IPS-18a (cell line): ENCODE measurements at regions not wholly inside any gene's neighbourhood (a gene's known extent, or its start where the extent isn't known, plus 50 kb on each side); places are given as distances from the start of the nearest gene placed in this dataset.

ENCODE experiments used
- H3K27ac ChIP-seq: one replicate; pipeline ENCODE4 v1.5.1; 2013; ENCODE audit warnings: low read length
- H3K27me3 ChIP-seq: one replicate; pipeline ENCODE4 v1.6.1; 2013; ENCODE audit warnings: mild to moderate bottlenecking, low read length; ENCODE audit not compliant: control insufficient read depth, insufficient read depth
- H3K36me3 ChIP-seq: one replicate; pipeline ENCODE4 v1.6.1; 2013; ENCODE audit warnings: low read depth, low read length; ENCODE audit not compliant: control insufficient read depth
- H3K4me1 ChIP-seq: one replicate; pipeline ENCODE4 v1.6.1; 2013; ENCODE audit warnings: low read depth, low read length; ENCODE audit not compliant: control insufficient read depth
- H3K4me3 ChIP-seq: one replicate; pipeline ENCODE4 v1.5.1; 2013; ENCODE audit warnings: low read length
- H3K9ac ChIP-seq: one replicate; pipeline ENCODE4 v1.6.1; 2013; ENCODE audit warnings: mild to moderate bottlenecking, low read length, moderate library complexity
- H3K9me3 ChIP-seq: one replicate; pipeline ENCODE4 v1.6.1; 2013; ENCODE audit warnings: low read depth, low read length; ENCODE audit not compliant: control insufficient read depth

DNA sequence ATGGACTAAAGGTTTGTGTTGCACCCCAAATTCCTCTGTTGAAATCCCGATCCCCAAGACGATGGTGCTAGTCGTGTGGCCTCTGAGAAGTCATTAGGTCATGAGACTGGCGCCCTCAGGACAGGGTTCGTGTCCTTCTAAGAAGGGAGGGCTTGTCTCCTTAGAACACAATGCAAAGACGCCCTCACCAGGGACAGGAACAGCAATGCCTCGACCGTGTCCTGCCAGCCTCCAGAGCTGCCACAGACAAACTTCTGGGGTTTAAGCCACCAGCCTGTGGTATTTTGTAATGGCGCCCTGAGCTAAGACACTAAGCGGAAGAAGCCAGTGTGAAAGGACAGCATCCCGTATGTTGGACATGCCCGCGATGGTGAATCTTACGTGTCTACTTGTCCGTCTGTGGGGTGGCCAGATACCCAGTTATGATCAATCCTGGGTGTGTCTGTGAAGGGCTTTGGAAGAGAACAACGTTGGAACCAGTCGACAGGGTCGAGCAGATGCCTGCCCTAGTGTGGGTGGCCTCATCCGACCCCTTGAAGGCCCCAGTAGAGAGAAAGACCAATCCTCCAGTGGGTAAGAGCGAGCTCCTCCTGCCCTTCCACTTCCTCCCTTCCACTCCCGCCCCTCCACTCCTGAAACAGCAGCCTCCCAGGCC is 279.2 kb upstream of the IRX2 start:
- Histone ChIP-seq H3K4me1 (no peaks in the 10 kb centered on the region), H3K27me3 (no peaks in the 10 kb centered on the region), H3K9ac (no peak overlapping the region), H3K4me3 (no peak overlapping the region), H3K36me3 (no peaks in the 10 kb centered on the region), H3K9me3 (no peaks in the 10 kb centered on the region), H3K27ac (no peak overlapping the region)

DNA sequence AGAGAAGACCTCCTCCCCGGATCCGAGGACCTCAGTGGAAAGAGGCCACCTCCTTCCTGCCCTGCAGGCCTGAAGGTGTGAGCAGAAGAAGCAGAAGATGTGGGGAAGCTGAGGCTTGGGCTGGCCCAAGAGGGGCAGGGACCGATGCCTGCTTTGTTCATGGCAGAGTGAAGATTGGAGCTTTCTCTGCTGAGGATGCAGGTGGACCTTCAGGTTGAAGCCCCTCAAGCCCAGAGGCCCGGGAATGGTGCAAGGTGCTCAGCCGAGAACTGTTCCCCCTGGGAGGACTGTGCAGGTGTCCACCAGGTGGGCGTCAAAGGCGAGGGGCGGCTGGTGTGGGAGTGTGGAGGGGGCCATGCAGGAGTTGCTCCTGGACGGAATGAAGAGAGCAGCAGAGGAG is 277.9 kb upstream of the IRX2 start:
- Histone ChIP-seq H3K4me3 (no peak overlapping the region), H3K27me3 (no peaks in the 10 kb centered on the region), H3K27ac (no peak overlapping the region), H3K9me3 (no peaks in the 10 kb centered on the region), H3K4me1 (no peaks in the 10 kb centered on the region), H3K36me3 (no peaks in the 10 kb centered on the region), H3K9ac (no peak overlapping the region)

DNA sequence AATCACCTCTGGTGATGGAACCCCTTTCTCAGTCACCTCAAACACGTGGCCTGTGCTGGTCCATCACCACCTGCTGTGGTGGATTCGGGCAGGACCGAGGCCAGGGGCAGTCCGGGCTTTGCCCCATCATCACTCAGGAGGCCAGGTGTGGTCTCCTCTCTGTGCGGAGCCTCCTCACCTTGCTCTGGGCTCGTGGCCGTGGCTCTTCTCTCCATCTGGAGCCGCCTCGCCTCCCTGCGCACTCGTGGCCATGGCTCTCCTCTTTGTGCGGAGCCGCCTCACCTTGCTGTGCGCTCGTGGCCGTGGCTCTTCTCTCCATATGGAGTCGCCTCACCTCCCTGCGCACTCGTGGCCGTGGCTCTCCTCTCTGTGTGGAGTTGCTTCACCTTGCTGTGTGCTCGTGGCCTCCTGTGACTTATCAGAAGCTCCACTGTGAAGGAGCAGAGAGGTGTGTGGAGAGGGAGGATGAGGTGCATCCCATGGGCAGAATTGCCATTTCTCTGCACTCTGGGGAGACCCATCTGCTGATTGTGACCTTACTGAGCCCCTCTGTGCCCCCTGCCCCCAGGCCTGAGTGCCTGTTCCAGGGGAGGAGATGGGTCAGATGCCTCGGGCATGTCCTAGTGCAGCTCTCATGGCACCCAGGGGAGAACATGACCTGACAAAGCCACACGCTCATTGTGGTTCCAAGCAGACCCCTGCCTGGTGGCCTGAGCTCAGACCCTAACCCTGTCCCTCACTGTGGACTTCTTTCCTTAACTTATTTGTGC is 276.6 kb upstream of the IRX2 start:
- Histone ChIP-seq H3K4me3 (no peak overlapping the region), H3K36me3 (no peaks in the 10 kb centered on the region), H3K27me3 (no peaks in the 10 kb centered on the region), H3K4me1 (peaks cover 5% of the 10 kb centered on the region), H3K9ac (no peak overlapping the region), H3K9me3 (no peaks in the 10 kb centered on the region), H3K27ac (no peak overlapping the region)

DNA sequence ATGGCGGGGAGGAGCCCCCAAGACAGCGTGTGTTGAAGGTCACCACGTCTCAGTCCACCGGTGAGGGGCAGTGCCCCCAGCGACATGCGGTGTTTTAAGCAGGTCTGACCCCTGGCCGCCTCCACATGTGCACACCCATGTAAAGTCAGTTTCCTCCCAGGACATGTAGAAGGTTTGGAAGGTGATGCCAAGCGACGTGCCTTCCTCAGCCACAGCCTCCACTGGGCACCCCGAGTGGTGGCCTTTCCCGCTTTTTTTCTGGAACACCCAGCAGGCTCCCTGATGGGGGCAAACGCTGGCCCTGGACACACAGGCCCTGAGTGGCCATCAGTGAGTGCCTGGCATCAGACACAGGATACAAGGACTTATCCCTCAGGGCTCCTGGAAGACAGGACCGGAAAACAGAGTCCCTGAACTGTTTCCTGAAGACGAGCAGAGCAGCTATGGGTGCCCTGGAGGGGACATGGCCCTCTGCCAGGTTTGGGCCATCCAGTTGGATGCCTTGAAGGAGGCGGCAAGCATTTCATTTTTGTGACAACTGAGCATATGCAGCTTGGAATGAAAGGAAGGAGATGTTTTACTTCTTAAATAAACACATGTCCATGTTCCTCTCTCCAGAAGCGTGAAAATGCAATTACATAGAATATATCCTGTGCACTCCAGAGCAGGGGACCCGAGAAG is 275.8 kb upstream of the IRX2 start:
- Histone ChIP-seq H3K36me3 (no peaks in the 10 kb centered on the region), H3K27ac (no peak overlapping the region), H3K9ac (no peak overlapping the region), H3K4me1 (peaks cover 5% of the 10 kb centered on the region), H3K27me3 (no peaks in the 10 kb centered on the region), H3K9me3 (no peaks in the 10 kb centered on the region), H3K4me3 (no peak overlapping the region)

DNA sequence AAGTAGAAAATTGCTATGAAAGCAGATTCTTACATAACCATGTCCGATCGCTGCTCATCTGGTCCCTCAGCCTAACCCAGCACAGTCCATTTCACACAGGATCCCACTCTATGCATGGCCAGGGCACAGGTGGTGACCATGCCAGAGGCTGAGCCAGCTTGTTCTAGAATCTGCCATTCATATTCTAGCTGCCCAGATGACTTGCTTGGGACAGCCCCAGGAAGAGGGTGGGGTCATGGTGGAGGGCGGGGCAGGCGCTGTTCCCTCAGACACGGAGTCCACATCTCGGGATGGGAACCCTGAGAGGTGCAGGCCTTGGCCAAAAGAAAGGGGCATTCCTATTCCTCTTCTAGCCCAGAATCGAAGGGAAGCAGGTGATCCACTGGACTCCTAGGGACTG is 275.2 kb upstream of the IRX2 start:
- H3K9me3 ChIP-seq: no peaks in the 10 kb centered on the region
- peaks cover 5% of the 10 kb centered on the region for H3K4me1 ChIP-seq
- no peak overlapping the region for H3K27ac ChIP-seq
- no peaks in the 10 kb centered on the region for H3K27me3 ChIP-seq
- no peaks in the 10 kb centered on the region for H3K36me3 ChIP-seq
- no peak overlapping the region for H3K9ac ChIP-seq
- no peak overlapping the region for H3K4me3 ChIP-seq

DNA sequence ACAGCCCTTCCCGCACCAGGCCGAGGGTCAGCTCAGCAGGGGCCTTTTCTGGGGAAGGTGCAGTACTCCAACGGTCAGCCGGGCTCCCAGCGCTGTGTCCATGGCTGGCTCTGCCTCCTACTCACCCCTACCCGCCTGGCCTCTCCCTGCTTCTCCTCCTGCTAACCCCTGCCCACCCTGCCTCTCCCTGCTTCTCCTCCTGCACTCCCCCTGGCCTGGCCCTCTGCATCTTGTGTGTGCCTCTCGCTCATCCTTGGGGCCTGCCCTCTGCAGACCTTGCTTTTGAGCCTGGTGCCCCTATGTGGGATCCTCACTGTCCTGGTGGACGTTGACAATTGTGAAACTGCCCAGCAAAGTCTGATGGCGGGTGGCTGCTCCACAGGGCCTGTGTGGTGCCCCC is 274.6 kb upstream of the IRX2 start:
- H3K9ac ChIP-seq: no peak overlapping the region
- H3K36me3 ChIP-seq: no peaks in the 10 kb centered on the region
- H3K9me3 ChIP-seq: no peaks in the 10 kb centered on the region
- no peaks in the 10 kb centered on the region for H3K27me3 ChIP-seq
- no peak overlapping the region for H3K4me3 ChIP-seq
- peaks cover 5% of the 10 kb centered on the region for H3K4me1 ChIP-seq
- H3K27ac ChIP-seq: no peak overlapping the region

DNA sequence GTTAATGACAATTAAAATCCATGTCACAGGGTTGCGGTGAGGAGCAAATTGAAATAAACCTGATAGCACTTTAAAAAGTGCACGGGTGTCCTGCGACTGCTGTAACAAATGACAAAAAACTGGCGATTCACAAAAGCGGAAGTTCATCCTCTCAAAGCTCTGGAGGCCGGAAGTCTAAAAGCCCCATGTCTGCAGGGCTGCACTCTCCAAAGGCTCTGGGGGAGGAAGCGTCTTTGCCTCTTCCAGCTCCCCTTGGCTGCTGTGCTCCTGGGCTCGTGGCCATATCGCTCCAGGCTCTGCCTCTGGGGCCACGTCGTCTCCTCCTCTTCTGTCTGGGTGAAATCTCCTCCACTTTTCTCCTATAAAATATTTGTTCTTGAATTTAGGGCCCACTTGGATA is 273.9 kb upstream of the IRX2 start:
- Histone ChIP-seq H3K9me3 (no peaks in the 10 kb centered on the region), H3K36me3 (no peaks in the 10 kb centered on the region), H3K27me3 (no peaks in the 10 kb centered on the region), H3K4me3 (no peak overlapping the region), H3K4me1 (peaks cover 5% of the 10 kb centered on the region), H3K9ac (no peak overlapping the region), H3K27ac (no peak overlapping the region)

DNA sequence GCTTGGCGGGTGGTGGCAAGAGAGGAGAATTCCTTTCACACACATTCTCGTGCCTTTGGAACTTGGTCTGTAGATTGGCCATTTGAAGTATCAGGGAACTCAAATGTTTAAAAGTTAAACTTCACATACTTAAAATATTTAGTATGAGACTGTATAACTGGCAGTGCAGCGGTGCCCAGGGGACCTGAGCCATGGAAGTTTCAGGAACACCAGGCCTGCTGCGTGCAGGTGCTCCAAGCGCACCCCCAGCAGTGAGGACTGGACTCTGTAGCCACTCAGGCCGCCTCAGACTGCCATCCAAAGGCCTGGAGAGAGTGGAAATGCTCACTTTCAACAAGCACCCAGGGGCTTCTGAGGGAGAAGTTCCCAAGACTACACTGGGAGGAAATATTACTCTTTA is 273.5 kb upstream of the IRX2 start:
- H3K27me3 ChIP-seq: no peaks in the 10 kb centered on the region

DNA sequence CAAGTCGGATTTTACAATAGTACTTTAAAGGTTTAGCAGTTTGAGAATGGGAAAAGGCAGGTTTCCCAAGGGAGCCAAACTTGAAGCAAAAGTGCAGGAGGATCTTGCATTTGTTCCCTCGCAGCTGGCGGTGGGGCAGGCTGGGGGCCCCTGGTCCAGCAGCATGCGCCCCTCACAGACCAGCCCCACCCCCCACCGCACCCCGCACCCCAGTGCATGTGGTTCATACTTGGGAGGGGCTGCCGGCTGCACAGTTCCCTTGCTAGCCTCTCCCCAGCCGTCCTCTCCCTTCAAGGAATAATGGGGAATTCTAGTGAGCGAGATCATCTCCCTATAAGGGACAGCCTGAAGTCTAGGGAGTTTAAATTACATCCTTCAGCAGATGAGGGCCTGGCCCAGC is 273.1 kb upstream of the IRX2 start:
- H3K9me3 ChIP-seq: no peaks in the 10 kb centered on the region
- no peak overlapping the region for H3K4me3 ChIP-seq
- H3K27me3 ChIP-seq: no peaks in the 10 kb centered on the region
- no peak overlapping the region for H3K27ac ChIP-seq
- H3K36me3 ChIP-seq: no peaks in the 10 kb centered on the region
- H3K4me1 ChIP-seq: peaks cover 5% of the 10 kb centered on the region
- H3K9ac ChIP-seq: no peak overlapping the region

More for the DNA sequence above, 273.5 kb upstream of the IRX2 start:
- Histone ChIP-seq H3K36me3 (no peaks in the 10 kb centered on the region), H3K4me3 (no peak overlapping the region), H3K27ac (no peak overlapping the region), H3K9ac (no peak overlapping the region), H3K9me3 (no peaks in the 10 kb centered on the region), H3K4me1 (peaks cover 5% of the 10 kb centered on the region)

DNA sequence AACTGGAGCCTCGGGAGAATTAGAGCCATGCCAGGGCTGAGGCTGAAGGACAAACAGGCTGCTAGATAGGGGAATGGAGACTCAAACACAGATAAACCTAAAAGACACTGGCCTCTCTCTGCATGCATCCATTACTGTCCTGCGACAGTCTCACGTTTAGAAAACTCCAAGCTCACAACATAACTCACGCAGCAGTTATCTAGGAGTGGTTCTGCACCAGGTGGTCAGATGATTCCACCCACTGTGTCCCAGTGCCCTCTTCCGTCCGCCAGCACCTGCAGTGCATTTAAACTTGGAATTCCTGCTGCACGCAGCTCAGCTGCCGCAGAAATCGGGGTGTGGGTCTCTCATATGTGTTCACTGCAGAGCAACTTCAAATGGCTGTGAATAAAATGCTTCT is 272.6 kb upstream of the IRX2 start:
- Histone ChIP-seq H3K4me3 (no peak overlapping the region), H3K27ac (no peak overlapping the region), H3K4me1 (peaks cover 5% of the 10 kb centered on the region), H3K27me3 (no peaks in the 10 kb centered on the region), H3K9me3 (no peaks in the 10 kb centered on the region), H3K9ac (no peak overlapping the region), H3K36me3 (no peaks in the 10 kb centered on the region)

DNA sequence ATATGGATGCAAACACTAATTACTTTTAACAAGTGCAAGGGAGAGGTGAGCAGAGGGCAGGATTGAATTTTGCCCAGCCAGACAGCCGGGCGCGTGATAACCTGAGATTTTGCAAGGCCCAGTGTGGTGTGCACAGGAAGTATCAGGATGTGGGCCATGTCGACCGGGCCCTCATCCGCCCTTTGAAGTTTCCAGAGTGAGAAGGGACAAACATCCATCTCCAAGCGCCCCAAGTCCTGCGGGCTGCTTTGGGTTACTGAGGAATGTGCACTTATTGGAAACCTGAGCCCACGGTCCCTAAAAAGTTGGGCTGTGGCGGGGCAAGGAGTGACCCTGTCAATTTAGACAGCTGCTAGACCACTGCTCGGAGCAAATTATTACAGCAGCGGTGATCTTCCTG is 272.2 kb upstream of the IRX2 start:
- no peaks in the 10 kb centered on the region for H3K9me3 ChIP-seq
- H3K36me3 ChIP-seq: no peaks in the 10 kb centered on the region
- no peak overlapping the region for H3K4me3 ChIP-seq
- peaks cover 5% of the 10 kb centered on the region for H3K4me1 ChIP-seq
- H3K27me3 ChIP-seq: no peaks in the 10 kb centered on the region
- no peak overlapping the region for H3K9ac ChIP-seq
- no peak overlapping the region for H3K27ac ChIP-seq
